Stimulated activated CD8-positive, alpha-beta memory T cell treated with anti-CD3 and anti-CD28 coated beads, Interleukin-12 subunit alpha, Interleukin-12 subunit beta, amount 100 ng/mL, for 24 hours (primary cell): ENCODE measurements at regions not wholly inside any gene's neighbourhood (a gene's known extent, or its start where the extent isn't known, plus 50 kb on each side); places are given as distances from the start of the nearest gene placed in this dataset.
"Not testable (repeated sequence)": the region's sequence is repeated elsewhere in the genome, so short reads cannot be mapped to it uniquely, and the experiment has no call there.

Source experiments
- DNase-seq: peaks from one replicate; pipeline ENCODE4 v3.0.0-alpha.2; 2020; ENCODE audit errors: extremely low read depth

- DNase-seq: no peak
Observed at GRCh38 chr13:50229960-50230661, 214.9 kb downstream of the KCNRG start.

GRCh38 chr13:50230662-50230978, 215.4 kb downstream of the KCNRG start:
- DNase-seq: no peak

DNA sequence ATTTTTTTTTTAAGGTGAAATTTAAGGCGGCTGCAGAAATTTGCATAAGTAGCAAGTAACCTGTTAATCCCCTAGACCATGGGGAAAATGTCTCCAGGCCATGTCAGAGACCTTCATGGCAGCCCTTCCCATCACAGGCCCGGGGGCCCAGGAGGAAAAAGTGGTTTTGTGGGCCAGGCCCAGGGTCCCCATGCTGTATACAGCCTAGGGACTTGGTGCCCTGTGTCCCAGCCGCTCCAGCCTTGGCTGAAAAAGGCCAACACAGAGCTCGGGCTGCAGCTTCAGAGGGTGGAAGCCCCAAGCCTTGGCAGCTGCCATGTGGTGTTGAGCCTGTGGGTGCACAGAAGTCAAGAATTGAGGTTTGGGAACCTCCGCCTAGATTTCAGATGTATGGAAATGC, 218.3 kb downstream of the KCNRG start:
- not testable (repeated sequence) for DNase-seq

DNA sequence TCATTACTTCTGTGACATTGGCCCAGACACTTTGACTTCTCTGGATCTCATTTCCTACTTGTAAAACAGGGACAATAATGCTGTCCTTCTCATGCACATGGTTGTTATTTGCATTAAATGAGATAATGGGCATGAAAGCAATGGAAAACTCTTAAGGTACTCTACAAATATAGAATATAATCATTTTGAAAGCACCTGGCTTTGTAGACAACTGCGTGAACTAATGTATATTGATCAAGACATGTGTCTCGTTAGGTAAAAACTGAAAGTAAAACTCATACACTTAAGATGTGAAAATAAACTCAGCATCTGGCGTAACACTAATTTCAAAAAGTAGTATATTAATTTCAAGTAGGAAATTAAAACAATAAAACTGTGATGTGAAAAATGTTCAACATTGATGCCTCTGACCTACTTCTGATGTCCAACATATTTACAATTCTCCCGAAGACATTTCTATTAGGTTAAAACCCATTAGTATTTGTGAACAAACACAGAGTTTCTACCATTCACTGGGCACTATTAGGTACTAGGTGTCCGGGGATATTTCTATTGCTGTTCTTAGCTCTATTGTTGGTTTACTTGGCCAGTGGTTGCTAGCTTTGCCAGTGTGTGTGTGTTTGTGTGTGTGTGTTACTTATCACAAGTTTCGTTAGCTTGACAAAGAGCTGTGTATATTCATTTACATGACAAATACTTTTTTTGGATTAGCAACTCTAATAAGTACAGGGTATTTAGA, 220.5 kb downstream of the KCNRG start:
- DNase-seq: no peak

DNA sequence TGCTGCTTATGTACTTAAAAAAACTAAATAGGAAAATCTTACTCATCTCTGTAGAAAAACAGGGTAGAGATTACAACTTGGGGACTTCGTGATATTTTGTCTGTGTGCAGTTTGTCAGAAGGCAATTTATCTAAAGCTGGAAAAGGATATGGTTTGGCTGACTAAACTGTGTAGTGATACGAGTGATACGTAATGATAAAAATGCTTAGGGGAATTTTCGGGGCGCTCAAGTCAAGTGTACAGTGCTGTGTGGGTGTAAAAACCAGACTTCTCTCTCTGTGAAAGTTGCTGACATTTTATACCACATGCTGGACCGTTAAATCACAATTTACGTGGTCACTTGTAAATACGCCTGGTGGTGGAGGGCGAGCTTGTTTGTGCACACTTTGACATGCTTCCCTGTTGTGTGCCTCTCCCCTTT, 221.7 kb downstream of the KCNRG start:
- no peak for DNase-seq

GRCh38 chr13:50238922-50239321, 223.7 kb downstream of the KCNRG start:
- no peak for DNase-seq

- DNase-seq: no peak
Observed at GRCh38 chr13:50241479-50241878, 226.2 kb downstream of the KCNRG start.

GRCh38 chr13:50243931-50244330, 228.7 kb downstream of the KCNRG start:
- DNase-seq: no peak

DNA sequence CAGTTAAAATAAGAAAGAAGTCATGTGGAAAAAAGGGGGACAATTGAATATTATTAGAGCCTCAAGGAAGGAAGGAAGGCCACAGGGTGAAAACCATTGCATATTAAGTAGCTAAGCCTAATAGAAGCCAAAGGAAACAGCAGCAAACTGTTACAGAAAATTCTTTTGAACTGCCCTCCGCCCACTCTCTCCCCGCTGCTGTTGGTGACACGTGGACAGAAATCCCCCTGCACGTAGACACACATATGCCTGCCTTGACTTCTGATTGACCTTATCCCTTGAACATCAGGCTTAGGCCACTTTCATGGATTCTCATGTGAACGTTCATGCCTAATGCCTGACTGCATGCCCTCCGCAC, 229.1 kb downstream of the KCNRG start:
- DNase-seq: no peak

DNA sequence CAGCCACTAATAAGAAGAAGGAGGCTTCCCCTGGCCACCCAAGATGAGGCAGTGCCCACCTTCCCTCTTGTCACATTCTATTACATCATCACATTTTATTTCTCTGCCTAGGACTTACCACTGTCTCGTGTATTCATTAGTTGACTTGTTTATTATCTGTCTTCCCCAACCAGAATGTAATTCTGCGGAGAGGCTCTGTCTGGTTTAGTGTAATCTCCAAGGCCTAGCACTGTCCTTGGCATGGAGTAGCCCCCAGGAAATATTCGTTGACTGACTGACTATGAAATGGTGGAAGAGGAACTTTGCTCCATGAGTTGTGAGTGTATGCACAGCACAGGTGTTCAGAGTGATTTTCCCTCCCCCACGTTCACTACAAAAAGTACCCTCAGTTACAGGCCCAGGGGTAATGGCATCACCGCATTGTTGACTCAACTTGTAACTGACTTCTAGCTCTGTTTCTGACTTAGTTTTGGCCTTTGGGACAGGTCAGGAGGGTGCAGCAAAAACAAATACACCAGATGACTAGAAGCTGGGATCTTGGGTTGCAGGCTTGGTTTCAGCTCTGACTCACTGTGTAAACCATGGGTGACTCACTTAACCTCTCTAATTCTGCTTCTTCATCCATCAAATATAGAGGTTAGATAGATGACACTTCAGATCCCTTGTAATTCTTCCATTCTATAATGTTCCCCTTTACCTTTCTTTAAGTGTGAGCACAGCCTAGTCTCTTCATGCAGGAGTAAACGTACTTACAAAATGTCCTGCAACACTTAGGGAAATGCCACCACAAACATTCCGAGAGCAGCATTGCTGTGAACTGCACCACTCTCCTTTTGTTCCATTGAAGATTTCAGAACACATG, 229.7 kb downstream of the KCNRG start:
- DNase-seq: no peak

GRCh38 chr13:50247223-50247622, 232.0 kb downstream of the KCNRG start:
- no peak for DNase-seq

DNA sequence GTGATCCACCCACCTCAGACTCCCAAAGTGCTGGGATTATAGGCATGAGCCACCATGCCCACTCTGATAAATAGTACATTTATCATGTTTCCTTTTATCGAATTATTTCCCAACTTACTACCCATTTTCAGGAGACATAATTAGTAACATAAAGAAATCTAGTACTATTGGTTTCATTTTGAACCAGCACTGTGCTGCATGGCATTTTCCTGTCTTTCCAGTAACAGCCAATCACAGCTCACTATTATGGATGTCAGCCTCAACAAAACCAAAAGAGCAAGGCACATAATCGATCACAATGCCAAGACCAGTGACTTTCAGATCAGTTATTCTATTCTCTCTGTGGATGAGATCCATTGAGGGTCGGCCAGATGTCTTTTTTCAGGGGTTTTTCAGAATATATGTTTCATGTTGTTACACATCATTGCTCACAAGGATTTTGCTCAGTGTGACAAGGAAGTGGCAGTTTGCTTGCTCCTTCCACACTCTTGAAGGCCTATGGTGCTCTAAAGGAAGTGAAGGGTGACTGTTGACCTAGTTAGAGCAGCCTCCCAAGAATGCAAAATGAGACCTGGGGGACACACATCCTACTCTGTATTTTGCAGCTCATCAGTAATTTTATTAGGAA, 233.4 kb downstream of the KCNRG start:
- DNase-seq: no peak

GRCh38 chr13:50249144-50249521, 233.9 kb downstream of the KCNRG start:
- no peak for DNase-seq

GRCh38 chr13:50250401-50250800, 235.2 kb downstream of the KCNRG start:
- DNase-seq: no peak

DNA sequence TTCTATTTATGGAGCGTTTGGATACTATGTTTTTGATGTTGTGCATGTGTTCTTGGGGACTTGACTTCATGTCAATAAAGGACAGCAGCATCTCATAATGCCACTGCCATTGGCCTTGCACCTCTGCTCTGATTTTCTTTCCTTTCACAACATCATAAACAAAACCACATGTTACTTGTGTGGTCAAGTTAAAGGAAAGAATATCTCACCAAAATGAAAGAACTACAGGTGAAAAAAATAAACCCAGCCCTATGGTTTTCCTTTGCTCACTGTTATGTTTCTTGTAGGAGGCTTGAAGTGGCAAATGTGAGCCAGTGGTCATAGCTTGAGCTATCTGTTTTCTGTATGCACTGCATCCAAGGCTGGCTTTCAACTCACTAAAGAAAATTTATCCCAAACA, 240.4 kb downstream of the KCNRG start:
- DNase-seq: no peak

- DNase-seq: not testable (repeated sequence)
Observed at GRCh38 chr13:50256536-50257321, 241.5 kb downstream of the KCNRG start.

GRCh38 chr13:50257646-50258045, 242.4 kb downstream of the KCNRG start:
- no peak for DNase-seq

DNA sequence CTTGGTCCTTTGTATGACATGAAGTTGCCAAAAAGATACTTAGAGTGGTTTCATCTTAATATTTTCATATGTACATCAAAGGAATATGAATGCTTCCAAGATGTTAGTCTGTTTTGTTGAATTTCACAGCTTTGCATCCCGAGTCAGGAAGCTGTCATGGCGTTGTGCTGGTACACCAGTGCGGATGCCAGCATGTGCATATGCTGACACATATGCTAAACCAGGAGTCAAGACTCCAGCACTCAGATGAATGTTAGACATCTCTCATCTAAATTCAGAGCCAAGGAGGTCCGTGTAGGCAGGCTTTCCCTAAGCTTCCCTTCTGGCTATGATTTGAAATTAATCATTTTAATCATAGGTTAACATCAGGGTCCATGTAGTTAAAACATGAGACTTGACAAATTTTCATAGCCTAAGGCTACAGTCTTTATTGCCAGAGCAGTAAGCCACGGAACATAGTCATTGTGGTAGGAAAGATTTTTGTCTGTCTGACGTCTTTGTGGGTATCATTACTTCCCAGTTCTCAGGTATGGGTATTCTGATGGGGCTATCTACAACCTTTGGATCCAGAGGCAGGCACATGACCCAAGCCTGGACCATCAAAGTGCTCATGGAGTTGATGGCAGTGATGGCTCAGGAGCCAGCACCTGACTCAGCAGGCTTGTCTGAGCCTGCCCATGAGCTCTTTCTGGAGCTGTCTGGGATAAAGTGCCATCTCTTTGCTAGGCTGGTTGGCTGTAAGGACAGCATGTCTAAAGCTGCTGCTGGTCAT, 246.1 kb downstream of the KCNRG start:
- no peak for DNase-seq

- DNase-seq: no peak
Observed at GRCh38 chr13:50267066-50267465, 251.8 kb downstream of the KCNRG start.

DNA sequence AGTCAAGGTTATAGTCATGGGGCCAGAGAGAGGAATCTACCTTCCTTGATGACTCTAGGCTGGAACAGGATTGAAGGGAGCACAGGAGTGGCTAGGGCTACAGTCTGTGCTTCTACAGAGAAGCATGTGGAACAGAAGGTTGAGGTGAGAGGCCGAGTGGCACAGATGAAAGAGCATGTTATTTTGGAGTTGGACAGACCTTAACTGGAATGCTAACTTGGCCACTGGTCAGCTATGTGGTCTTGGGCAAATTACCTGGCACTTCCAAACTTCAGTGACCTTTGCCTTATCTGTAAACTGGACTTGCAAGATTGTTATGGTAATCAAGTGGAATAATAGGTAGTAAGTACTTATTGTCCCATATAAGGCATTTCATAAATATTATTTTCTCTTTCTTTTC, 252.7 kb downstream of the KCNRG start:
- no peak for DNase-seq

GRCh38 chr13:50268500-50268899, 253.3 kb downstream of the KCNRG start:
- DNase-seq: no peak
